Fibroblast of lung (primary cell): ENCODE measurements at regions not wholly inside any gene's neighbourhood (a gene's known extent, or its start where the extent isn't known, plus 50 kb on each side); places are given as distances from the start of the nearest gene placed in this dataset.

Source experiments
- CTCF ChIP-seq, 2 donors: IDR thresholded peaks in 1 of 2; conservative IDR thresholded peaks in 1 of 2; 1 replicate in 1 of 2; 2 replicates in 1 of 2; pipeline ENCODE4 v1.5.1; 2011 to 2012; ENCODE audit warnings: low read length in 2 of 2, control low read depth in 1 of 2, inconsistent platforms in 1 of 2, low read depth in 1 of 2, mild to moderate bottlenecking in 1 of 2
- EZH2 ChIP-seq: IDR thresholded peaks from 2 replicates; pipeline ENCODE4 v1.5.1; 2012; ENCODE audit warnings: low read length, control low read depth, mild to moderate bottlenecking; ENCODE audit errors: missing control alignments

GRCh38 chr16:86026916-86027315 is 128.0 kb downstream of the IRF8 start:
- no peak for TF ChIP-seq CTCF (conservative IDR thresholded peaks at IDR 0.05 in 1 of 2, IDR thresholded peaks at IDR 0.05 in 1 of 2; ENCODE audit: low read depth in 1 of 2, low read length in 2 of 2)
- TF ChIP-seq EZH2: no peak
